ENCODE measurements at regions not wholly inside any gene's neighbourhood (a gene's known extent, or its start where the extent isn't known, plus 50 kb on each side); places are given as distances from the start of the nearest gene placed in this dataset.

- Histone ChIP-seq H3K4me1 (replicated peaks in 1 of 2) (no peaks in the 10 kb centered on the region), H3K27ac (no peak overlapping the region), H3K4me3 (no peak overlapping the region)
- no peak for ATAC-seq (replicated peaks in 6 of 8)
- in situ Hi-C loops (cut with MboI; ENCODE audit: low pct_unique_long_range_greater_than_20kb in 2 of 9, low sequenced_read_pairs in 9 of 9, unreplicated experiment in 9 of 9): no loop called here
- WGBS, 10 experiments: 0 to 88% (median 50%) methylated on average over 1 of the region's 1 CpG; no CpG with 5 or more reads in 4 of the 10 experiments
Measured at GRCh38 chr10:16259726-16260125, 177.1 kb upstream of the PTER start.

DNA sequence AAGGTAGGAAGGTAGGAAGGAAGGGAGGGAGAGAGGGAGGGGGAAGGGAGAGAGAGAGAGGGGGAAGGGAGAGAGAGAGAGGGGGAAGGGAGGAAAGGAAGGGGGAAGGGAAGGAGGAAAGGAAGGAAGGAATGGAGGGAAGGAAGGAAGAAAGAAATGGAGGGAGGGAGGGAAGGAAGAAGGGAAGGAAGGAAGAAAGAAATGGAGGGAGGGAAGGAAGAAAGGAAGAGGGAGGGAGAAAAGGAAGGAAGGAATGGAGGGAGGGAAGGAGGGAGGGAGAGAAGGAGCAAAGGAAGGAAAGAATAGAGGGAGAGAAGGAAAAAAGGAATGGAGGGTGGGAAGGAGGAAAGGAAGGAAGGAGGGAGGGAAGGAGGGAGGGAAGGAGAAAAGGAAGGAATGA lies 176.4 kb upstream of the PTER start:
- H3K27ac ChIP-seq: no peak overlapping the region
- no peak overlapping the region for H3K4me3 ChIP-seq
- H3K4me1 ChIP-seq (replicated peaks in 1 of 2): no peaks in the 10 kb centered on the region
- ATAC-seq (replicated peaks in 6 of 8): no peak
- in situ Hi-C loops (cut with MboI; ENCODE audit: low pct_unique_long_range_greater_than_20kb in 2 of 9, low sequenced_read_pairs in 9 of 9, unreplicated experiment in 9 of 9): no loop called here

- no peaks in the 10 kb centered on the region for H3K4me1 ChIP-seq (replicated peaks in 1 of 2)
- no peak overlapping the region for H3K27ac ChIP-seq
- ATAC-seq (replicated peaks in 6 of 8): no peak
- no peak overlapping the region for H3K4me3 ChIP-seq
- in situ Hi-C loops (cut with MboI; ENCODE audit: low pct_unique_long_range_greater_than_20kb in 2 of 9, low sequenced_read_pairs in 9 of 9, unreplicated experiment in 9 of 9): no loop called here
- 0 to 100% (median 50%) methylated on average over 1 of the region's 1 CpG; no CpG with 5 or more reads in 2 of the 10 experiments for WGBS, 10 experiments
Measured at GRCh38 chr10:16271571-16271970, 165.2 kb upstream of the PTER start.

DNA sequence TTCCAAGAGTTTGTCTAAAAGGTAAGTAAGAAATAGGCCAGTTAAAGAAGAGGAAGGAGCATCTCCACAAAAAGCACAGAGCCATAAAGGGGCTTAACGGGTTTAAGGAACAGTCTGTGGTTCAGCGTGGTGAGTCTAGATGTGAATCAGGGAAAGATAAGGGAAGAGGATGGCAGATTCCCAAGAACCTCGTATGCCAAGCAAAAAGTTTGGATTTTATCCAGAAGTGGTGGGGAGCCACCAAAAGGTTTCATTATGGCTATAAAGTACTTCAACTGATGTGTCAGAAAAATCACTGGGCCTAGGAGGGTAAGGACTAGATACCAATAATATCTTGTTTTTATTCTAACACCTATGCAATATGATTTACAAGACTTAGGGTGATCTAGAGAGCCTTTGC lies 161.9 kb upstream of the PTER start:
- no peak overlapping the region for H3K27ac ChIP-seq
- no peak overlapping the region for H3K4me3 ChIP-seq
- ATAC-seq (replicated peaks in 6 of 8): no peak
- in situ Hi-C loops (cut with MboI; ENCODE audit: low pct_unique_long_range_greater_than_20kb in 2 of 9, low sequenced_read_pairs in 9 of 9, unreplicated experiment in 9 of 9): no loop called here
- H3K4me1 ChIP-seq (replicated peaks in 1 of 2): no peaks in the 10 kb centered on the region
- 7 to 100% (median 87%) methylated on average over 1 to 3 of the region's 3 CpGs for WGBS, 10 experiments

- in situ Hi-C loops (cut with MboI; ENCODE audit: low pct_unique_long_range_greater_than_20kb in 2 of 9, low sequenced_read_pairs in 9 of 9, unreplicated experiment in 9 of 9): no loop called here
- no peak overlapping the region for H3K4me3 ChIP-seq
- 0 to 93% (median 80%) methylated on average over 2 to 4 of the region's 4 CpGs; no CpG with 5 or more reads in 2 of the 10 experiments for WGBS, 10 experiments
- H3K4me1 ChIP-seq (replicated peaks in 1 of 2): no peaks in the 10 kb centered on the region
- H3K27ac ChIP-seq: no peak overlapping the region
- no peak for ATAC-seq (replicated peaks in 6 of 8)
Measured at GRCh38 chr10:16280595-16280994, 156.2 kb upstream of the PTER start.

GRCh38 chr10:16292366-16292765 lies 144.4 kb upstream of the PTER start:
- in situ Hi-C loops (cut with MboI; ENCODE audit: low pct_unique_long_range_greater_than_20kb in 2 of 9, low sequenced_read_pairs in 9 of 9, unreplicated experiment in 9 of 9): no loop called here
- Histone ChIP-seq H3K27ac (no peak overlapping the region), H3K4me3 (no peak overlapping the region), H3K4me1 (replicated peaks in 1 of 2) (no peaks in the 10 kb centered on the region)
- WGBS, 10 experiments: 13 to 100% (median 74%) methylated on average over 1 to 7 of the region's 7 CpGs; no CpG with 5 or more reads in 2 of the 10 experiments
- no peak for ATAC-seq (replicated peaks in 6 of 8)

GRCh38 chr10:16297069-16297468 lies 139.7 kb upstream of the PTER start:
- 0 to 80% (median 57%) methylated on average over 1 of the region's 1 CpG; no CpG with 5 or more reads in 5 of the 10 experiments for WGBS, 10 experiments

GRCh38 chr10:16297642-16298041 lies 139.2 kb upstream of the PTER start:
- in situ Hi-C loops (cut with MboI; ENCODE audit: low pct_unique_long_range_greater_than_20kb in 2 of 9, low sequenced_read_pairs in 9 of 9, unreplicated experiment in 9 of 9): no loop called here
- no peak for ATAC-seq (replicated peaks in 6 of 8)

More at GRCh38 chr10:16297069-16297468, 139.7 kb upstream of the PTER start:
- in situ Hi-C loops (cut with MboI; ENCODE audit: low pct_unique_long_range_greater_than_20kb in 2 of 9, low sequenced_read_pairs in 9 of 9, unreplicated experiment in 9 of 9): no loop called here
- no peak overlapping the region for H3K4me3 ChIP-seq
- no peaks in the 10 kb centered on the region for H3K4me1 ChIP-seq (replicated peaks in 1 of 2)
- ATAC-seq (replicated peaks in 6 of 8): no peak
- H3K27ac ChIP-seq: no peak overlapping the region

GRCh38 chr10:16304311-16304710 lies 132.5 kb upstream of the PTER start:
- Histone ChIP-seq H3K27ac (no peak overlapping the region), H3K4me3 (no peak overlapping the region), H3K4me1 (replicated peaks in 1 of 2) (no peaks in the 10 kb centered on the region)
- in situ Hi-C loops (cut with MboI; ENCODE audit: low pct_unique_long_range_greater_than_20kb in 2 of 9, low sequenced_read_pairs in 9 of 9, unreplicated experiment in 9 of 9): no loop called here
- no peak for ATAC-seq (replicated peaks in 6 of 8)
- 0 to 100% (median 75%) methylated on average over 1 to 3 of the region's 4 CpGs; no CpG with 5 or more reads in 1 of the 10 experiments for WGBS, 10 experiments

More at GRCh38 chr10:16297642-16298041, 139.2 kb upstream of the PTER start:
- H3K27ac ChIP-seq: no peak overlapping the region
- H3K4me1 ChIP-seq (replicated peaks in 1 of 2): no peaks in the 10 kb centered on the region
- H3K4me3 ChIP-seq: no peak overlapping the region
- 3 to 89% (median 74%) methylated on average over 1 to 6 of the region's 6 CpGs; no CpG with 5 or more reads in 1 of the 10 experiments for WGBS, 10 experiments

DNA sequence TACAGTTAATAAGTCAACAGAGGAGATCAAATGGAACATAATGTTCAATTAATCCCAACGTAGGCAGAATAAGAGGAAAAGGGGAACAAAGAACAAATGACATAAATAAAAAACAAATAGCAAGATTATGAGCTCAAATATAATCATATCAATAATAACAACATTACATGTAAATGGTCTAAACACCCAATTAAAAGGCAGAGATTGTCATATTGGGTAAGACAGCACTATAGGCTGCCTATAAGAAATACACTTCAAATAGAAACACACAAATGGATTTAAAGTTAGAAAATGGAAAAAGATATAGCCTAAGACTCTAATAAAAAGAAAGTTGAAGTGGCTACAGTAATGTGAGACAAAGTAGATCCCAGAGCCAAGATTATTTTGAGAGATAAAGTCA lies 126.4 kb upstream of the PTER start:
- 0 to 73% (median 47%) methylated on average over 1 of the region's 1 CpG for WGBS, 10 experiments
- no peaks in the 10 kb centered on the region for H3K4me1 ChIP-seq (replicated peaks in 1 of 2)
- no peak overlapping the region for H3K4me3 ChIP-seq
- ATAC-seq (replicated peaks in 6 of 8): no peak
- H3K27ac ChIP-seq: no peak overlapping the region
- in situ Hi-C loops (cut with MboI; ENCODE audit: low pct_unique_long_range_greater_than_20kb in 2 of 9, low sequenced_read_pairs in 9 of 9, unreplicated experiment in 9 of 9): no loop called here

GRCh38 chr10:16314259-16314658 lies 122.6 kb upstream of the PTER start:
- in situ Hi-C loops (cut with MboI; ENCODE audit: low pct_unique_long_range_greater_than_20kb in 2 of 9, low sequenced_read_pairs in 9 of 9, unreplicated experiment in 9 of 9): no loop called here
- no peak for ATAC-seq (replicated peaks in 6 of 8)
- Histone ChIP-seq H3K4me3 (no peak overlapping the region), H3K4me1 (replicated peaks in 1 of 2) (no peaks in the 10 kb centered on the region), H3K27ac (no peak overlapping the region)

GRCh38 chr10:16316733-16317390 lies 119.9 kb upstream of the PTER start:
- WGBS, 10 experiments: 0 to 86% (median 74%) methylated on average over 1 to 7 of the region's 7 CpGs
- ATAC-seq (replicated peaks in 6 of 8): no peak
- Histone ChIP-seq H3K4me3 (no peak overlapping the region), H3K27ac (no peak overlapping the region), H3K4me1 (replicated peaks in 1 of 2) (no peaks in the 10 kb centered on the region)
- in situ Hi-C loops (cut with MboI; ENCODE audit: low pct_unique_long_range_greater_than_20kb in 2 of 9, low sequenced_read_pairs in 9 of 9, unreplicated experiment in 9 of 9): no loop called here

DNA sequence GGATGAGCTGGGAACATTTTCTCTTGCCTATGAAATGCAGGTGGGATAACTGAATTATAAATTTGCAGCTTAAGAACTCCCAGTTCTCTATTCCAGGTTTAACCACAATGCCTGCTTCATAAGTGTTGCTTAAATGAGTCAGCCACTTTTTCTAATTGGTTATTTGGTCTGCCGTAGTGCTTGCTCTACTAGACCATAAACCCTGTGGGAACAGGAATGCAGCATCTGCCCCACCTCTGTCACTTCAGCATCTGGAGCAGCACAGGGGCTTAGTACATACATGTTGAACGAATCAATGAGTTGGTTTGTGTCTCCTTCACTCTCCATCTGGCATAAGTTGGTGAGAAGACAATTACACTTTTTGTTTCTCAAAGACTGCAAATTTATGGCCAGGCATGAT lies 95.2 kb upstream of the PTER start:
- ATAC-seq (replicated peaks in 6 of 8): no peak
- in situ Hi-C loops (cut with MboI; ENCODE audit: low pct_unique_long_range_greater_than_20kb in 2 of 9, low sequenced_read_pairs in 9 of 9, unreplicated experiment in 9 of 9): no loop called here
- Histone ChIP-seq H3K4me3 (no peak overlapping the region), H3K4me1 (replicated peaks in 1 of 2) (no peaks in the 10 kb centered on the region), H3K27ac (no peak overlapping the region)
- WGBS, 10 experiments: 0 to 100% (median 67%) methylated on average over 1 to 2 of the region's 2 CpGs; no CpG with 5 or more reads in 4 of the 10 experiments

GRCh38 chr10:16348891-16349290 lies 87.9 kb upstream of the PTER start:
- ATAC-seq (replicated peaks in 6 of 8): no peak
- 24 to 83% (median 36%) methylated on average over 2 to 4 of the region's 4 CpGs; no CpG with 5 or more reads in 2 of the 10 experiments for WGBS, 10 experiments

More at GRCh38 chr10:16348891-16349290, 87.9 kb upstream of the PTER start:
- in situ Hi-C loops (cut with MboI; ENCODE audit: low pct_unique_long_range_greater_than_20kb in 2 of 9, low sequenced_read_pairs in 9 of 9, unreplicated experiment in 9 of 9): no loop called here
- no peak overlapping the region for H3K27ac ChIP-seq
- no peaks in the 10 kb centered on the region for H3K4me1 ChIP-seq (replicated peaks in 1 of 2)
- H3K4me3 ChIP-seq: no peak overlapping the region
